ENCODE measurements at regions not wholly inside any gene's neighbourhood (a gene's known extent, or its start where the extent isn't known, plus 50 kb on each side); places are given as distances from the start of the nearest gene placed in this dataset.
"Not testable (repeated sequence)": the region's sequence is repeated elsewhere in the genome, so short reads cannot be mapped to it uniquely, and the experiment has no call there.

- no peak for DNase-seq
Measured at GRCh38 chr2:11077411-11077810, 77.9 kb upstream of the SLC66A3 start.

DNA sequence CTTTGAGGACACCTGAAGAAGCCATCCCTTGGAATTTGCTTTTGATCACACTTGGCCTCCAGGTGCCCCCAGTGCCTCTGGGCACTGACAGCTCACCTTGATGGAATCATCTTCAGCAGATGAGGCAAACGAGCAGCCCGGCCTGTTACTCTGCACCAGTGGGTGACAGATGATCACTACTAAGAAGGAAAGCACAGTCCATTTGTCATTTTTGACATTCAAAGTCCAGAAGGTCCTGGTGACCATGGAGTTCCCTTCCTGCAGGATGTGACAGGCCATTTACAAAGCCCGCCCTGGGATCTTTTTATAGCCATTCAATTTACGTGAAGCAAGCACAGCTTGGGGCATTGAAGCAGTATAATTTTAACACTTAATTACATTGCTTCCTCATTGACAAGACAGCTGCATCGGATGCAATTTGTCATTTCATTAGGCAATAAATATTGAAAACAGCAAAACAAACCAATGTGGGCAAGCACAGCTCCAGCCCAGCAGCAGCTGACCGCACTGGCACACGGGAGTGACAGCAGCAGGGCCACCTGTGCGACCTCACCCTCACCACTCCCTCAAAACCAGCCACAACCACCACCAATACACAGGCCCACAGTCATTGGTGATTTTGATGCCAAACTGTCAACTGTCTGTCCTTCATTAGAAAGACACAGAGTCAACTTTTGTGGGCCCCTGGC, 76.0 kb upstream of the SLC66A3 start:
- DNase-seq = no peak

GRCh38 chr2:11080253-11081115, 74.8 kb upstream of the SLC66A3 start:
- DNase-seq = no peak

GRCh38 chr2:11082880-11083279, 72.4 kb upstream of the SLC66A3 start:
- DNase-seq = no peak

GRCh38 chr2:11088821-11089220, 66.4 kb upstream of the SLC66A3 start:
- not testable (repeated sequence) for DNase-seq

- DNase-seq = no peak
Measured at GRCh38 chr2:11090187-11090586, 65.1 kb upstream of the SLC66A3 start.

- no peak for DNase-seq
Measured at GRCh38 chr2:11092701-11093335, 62.4 kb upstream of the SLC66A3 start.

DNA sequence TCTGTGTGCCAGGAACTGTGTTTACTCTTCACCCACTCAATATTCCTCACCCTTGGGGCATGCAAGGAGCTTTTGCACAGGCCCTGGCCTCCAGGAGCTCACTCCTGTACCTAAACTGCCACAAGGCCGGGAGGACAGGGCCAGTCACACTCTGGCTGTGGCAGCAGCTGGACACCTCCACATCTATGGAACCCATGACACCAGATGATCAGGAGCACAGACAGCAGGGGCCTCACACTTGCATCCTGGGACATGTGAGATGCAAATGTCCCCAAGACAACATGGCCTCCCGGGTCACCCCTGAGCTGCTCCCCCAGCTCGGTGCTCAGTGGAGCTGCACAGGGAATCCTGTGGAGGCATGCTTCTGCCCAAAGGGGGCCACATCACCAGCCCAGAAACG, 61.8 kb upstream of the SLC66A3 start:
- no peak for DNase-seq

DNA sequence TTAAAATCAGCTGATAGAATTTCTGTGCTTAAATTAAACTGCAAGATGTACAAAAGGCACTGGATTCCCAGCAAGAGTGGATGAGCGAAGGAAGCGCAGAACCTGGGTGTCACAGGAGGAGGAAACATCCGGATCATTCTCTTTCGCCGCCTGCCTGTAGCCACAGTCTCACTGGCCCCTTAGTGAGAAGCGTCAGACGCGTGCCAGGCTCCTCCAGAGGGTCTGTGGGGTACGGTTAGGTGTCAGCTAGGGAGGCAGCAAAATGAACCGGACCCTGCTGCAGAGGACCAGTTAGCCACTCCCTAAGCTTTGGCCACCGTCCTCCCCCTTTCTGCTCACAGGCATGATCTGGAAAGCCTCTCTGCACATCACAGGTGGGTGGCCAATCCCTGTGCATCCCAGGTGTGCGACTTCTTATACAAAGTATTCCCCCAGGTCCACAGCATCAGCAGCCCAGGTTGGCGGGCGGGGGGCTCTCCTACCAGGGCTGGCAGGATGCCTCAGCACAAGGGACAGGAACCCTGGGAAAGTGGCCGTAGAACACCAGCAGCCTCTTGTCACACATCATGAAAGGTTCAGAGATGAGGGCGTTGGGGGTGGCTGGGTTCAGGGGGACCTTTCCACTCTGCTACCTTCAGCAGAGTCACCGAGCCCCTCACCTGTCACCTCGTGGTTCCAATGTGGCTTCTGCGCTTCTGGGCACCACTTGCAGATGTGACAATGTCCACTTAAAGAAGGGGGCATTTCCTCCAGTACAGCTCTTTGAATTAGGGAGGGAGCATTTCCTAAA, 61.1 kb upstream of the SLC66A3 start:
- DNase-seq = no peak

DNA sequence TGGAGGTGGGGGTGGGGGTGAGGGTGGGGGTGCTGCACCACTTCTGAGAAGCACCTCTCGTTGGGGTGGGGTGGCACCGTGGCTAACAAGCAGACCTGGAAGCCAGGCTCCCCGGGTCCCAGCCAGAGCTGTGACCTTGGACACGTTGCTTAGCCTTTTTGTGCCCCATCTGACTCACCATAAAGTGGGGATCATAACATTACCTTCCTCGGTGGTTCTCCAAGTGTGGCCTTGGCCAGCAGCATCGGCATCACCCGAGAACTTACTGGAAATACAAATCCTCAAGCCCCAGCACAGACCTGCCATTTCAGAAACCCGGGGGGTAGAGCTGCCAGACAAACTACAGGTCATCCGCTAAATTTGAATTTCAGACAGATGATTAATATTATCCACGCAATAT, 58.7 kb upstream of the SLC66A3 start:
- DNase-seq = no peak

GRCh38 chr2:11097038-11097720, 58.1 kb upstream of the SLC66A3 start:
- no peak for DNase-seq

DNA sequence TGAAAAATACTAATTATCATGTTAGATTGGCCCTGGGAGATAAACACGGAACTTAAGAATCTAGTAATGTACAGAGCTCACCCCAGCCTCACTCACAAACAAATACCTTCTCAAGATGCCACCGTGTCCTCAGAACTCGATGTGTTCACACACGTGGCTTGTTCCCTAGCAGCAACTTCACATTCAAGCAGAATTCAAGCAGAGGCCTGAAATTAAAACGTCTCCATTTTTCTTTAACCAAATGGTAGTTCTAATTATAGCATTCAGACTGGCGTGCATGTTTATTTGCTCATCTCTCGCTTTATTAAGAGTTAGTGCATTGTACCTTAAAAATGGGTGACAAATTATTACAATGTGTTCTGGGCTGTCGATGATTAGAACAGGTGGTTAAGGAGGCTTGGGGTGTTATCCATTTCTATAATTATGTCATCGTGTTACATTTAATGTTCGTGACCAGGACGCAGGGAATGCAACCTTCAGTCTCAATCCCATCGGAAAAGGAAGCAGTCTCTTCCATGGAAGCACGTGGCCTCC, 57.3 kb upstream of the SLC66A3 start:
- DNase-seq = no peak

DNA sequence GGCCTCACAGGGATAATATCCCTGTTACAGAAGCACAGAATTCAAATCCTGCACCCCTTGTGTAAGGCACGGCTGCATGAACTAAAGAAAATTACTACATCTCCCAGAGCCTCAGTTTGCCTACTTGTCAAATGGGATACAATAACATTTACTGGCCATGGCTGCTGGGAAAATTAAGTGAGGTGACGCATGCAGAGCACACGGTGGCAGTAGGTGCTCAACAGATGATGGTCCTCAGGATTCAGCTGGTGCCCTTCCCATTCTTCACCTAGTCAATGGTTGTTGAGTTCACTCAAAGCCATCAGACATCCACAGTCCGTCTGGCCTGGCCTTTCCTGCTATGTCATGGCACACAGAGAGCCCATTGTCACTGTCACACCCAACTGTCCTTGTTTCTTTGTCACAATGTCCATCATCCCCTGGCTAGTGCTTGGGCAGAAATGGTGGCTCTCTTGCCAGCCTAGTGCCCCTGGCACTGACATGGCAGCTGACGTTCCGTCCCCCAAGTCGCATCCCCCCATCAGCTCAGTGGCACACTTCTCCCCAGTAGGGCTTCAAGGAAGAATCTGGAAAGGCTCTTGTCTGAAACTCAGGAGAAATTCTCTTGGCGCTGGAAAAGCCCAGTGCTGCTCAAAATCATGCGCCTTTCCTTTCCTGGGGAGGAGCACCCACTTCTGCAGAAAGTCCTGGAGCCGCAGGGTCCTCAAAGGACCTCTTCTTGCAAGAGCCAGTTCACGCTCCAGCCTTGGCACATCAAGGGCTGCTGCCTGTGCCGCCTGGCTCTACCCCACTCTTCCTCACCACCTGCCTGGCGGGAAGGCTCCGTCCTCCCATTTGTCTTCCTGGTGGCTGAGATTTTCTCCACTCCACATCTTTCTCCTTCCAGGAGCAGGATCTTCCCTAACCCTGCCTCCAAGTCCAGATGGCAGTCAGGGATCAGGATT, 55.9 kb upstream of the SLC66A3 start:
- no peak for DNase-seq

- DNase-seq = no peak
Measured at GRCh38 chr2:11100130-11100529, 55.1 kb upstream of the SLC66A3 start.

- DNase-seq = no peak
Measured at GRCh38 chr2:11100976-11101375, 54.3 kb upstream of the SLC66A3 start.

DNA sequence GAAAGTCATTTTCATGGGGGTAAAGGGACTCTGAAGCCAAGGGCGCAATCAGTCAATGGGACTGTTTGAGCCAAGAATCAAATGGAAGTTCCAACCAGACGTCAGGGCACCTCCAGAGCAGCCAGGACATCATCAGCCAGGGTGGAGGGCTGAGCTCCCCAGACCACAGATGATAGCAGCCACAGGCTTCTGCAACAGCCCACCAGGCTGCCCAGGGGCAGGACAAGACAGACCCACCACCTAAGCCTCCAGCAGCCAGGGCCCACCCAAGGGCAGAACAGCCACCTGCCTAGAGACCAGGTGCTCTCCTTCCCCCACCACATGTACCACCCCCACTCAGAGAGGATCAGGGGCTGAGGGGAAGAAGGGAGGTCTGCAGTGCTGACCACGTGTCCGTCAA, 53.8 kb upstream of the SLC66A3 start:
- no peak for DNase-seq

GRCh38 chr2:11102466-11102865, 52.8 kb upstream of the SLC66A3 start:
- DNase-seq = no peak

DNA sequence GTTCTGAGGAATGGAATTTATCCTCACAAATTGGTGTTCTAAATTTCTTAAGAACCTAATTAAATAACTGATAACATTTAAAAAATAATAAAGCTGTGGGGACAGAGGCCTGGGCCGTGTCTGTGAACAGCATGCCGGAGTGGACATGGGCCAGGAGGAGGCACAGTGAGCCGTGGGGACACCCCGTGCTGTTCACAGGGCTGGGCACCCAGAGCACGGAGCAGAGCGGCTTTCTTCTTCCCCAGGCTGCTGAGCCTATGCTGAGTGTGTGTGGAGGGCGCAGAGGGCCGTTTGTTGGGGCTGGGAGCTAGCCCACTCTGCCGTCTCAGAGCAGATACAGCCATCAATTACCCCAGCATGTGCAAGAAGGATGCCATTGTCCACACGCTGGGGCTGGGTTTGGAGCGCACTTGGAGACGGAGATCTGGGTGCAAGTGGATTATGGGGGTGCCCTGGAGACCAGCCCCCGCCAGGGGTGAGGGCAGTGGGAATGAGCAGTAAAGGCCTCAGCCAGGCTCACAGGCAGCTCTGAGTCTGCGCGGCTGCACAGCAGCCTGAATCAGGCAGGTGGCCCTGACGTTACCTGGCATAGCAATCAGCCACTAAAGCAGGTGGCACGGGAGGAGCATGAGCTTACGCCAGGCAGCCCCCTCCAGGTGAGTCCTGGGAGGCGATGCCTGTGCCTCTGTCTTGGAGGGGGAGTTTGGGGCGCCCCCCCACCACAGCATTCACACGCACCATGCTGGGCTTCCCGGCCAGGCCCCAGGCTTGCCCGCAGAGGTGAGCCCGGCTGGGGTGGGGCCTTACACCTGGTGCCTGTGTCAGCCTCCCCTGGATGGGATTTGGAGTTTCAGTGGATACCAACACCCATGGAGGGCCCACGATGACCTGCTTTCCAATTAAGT, 52.1 kb upstream of the SLC66A3 start:
- DNase-seq = no peak

GRCh38 chr2:11103984-11104793, 51.1 kb upstream of the SLC66A3 start:
- no peak for DNase-seq
